ENCODE measurements at regions not wholly inside any gene's neighbourhood (a gene's known extent, or its start where the extent isn't known, plus 50 kb on each side); places are given as distances from the start of the nearest gene placed in this dataset.

DNA sequence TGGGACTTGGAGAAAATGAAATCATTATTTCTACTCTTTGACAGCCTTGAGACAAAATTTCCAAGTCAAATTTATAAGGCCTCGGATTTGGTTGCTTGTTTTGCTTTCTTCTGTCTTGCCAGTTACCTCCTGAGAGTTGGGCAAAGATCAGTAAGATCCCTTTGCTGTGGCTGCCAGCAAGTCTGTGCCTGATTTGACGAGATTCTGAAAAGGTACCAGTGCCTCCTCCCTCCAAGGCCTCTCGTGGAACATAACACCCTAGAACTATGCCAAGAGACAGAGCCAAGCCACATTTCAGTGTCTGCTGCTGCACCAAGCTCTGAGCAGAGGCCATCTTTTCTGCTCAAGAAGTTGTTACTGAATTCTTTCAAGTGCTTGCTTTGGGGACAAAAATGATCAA lies 61.0 kb downstream of the GTPBP8 start:
- TF ChIP-seq EZH2 (IDR thresholded peaks at IDR 0.05; ENCODE audit: low read length, unreplicated experiment) (no peak), EZH2phosphoT487 (IDR thresholded peaks at IDR 0.05; ENCODE audit: borderline replicate concordance, low read length) (no peak)
- TF ChIP-seq, protein P1, sequence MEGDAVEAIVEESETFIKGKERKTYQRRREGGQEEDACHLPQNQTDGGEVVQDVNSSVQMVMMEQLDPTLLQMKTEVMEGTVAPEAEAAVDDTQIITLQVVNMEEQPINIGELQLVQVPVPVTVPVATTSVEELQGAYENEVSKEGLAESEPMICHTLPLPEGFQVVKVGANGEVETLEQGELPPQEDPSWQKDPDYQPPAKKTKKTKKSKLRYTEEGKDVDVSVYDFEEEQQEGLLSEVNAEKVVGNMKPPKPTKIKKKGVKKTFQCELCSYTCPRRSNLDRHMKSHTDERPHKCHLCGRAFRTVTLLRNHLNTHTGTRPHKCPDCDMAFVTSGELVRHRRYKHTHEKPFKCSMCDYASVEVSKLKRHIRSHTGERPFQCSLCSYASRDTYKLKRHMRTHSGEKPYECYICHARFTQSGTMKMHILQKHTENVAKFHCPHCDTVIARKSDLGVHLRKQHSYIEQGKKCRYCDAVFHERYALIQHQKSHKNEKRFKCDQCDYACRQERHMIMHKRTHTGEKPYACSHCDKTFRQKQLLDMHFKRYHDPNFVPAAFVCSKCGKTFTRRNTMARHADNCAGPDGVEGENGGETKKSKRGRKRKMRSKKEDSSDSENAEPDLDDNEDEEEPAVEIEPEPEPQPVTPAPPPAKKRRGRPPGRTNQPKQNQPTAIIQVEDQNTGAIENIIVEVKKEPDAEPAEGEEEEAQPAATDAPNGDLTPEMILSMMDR (conservative IDR thresholded peaks at IDR 0.05; ENCODE audit: low read depth, low read length): no peak
